ENCODE measurements at regions not wholly inside any gene's neighbourhood (a gene's known extent, or its start where the extent isn't known, plus 50 kb on each side); places are given as distances from the start of the nearest gene placed in this dataset.

GRCh38 chr3:72451841-72452240 is 396.4 kb downstream of the SHQ1 start:
- H3K4me1 Mint-ChIP-seq (ENCODE audit: low read depth, unreplicated experiment), result peaks cover 2% of the 10 kb centered on the region
- Histone ChIP-seq H3K27me3 (ENCODE audit: insufficient read depth, low read length) (peaks cover 25% of the 10 kb centered on the region), H4K20me1 (ENCODE audit: insufficient read depth, low read length) (no peaks in the 10 kb centered on the region), H3K4me1 (ENCODE audit: insufficient read depth, low read length) (peaks cover 13% of the 10 kb centered on the region), H3K9me3 (ENCODE audit: insufficient read depth, low read depth, low read length) (no peaks in the 10 kb centered on the region), H3K4me2 (ENCODE audit: low read length) (no peak overlapping the region), H3K4me3 (ENCODE audit: insufficient read depth, low read depth, low read length) (no peak overlapping the region), H2AFZ (ENCODE audit: low read depth, low read length) (no peak overlapping the region), H3K36me3 (ENCODE audit: insufficient read depth, low read length) (no peaks in the 10 kb centered on the region), H3K9ac (ENCODE audit: low read length) (no peak overlapping the region), H3K79me2 (ENCODE audit: insufficient read depth, low read length) (no peaks in the 10 kb centered on the region), H3K27ac (ENCODE audit: low read depth, low read length) (no peak overlapping the region)
- peaks cover 1% of the 10 kb centered on the region for H3K36me3 Mint-ChIP-seq (ENCODE audit: low read depth, unreplicated experiment)
- H3K9me3 Mint-ChIP-seq (ENCODE audit: unreplicated experiment), result peaks cover 3% of the 10 kb centered on the region
- FAIRE-seq (no peak), DNase-seq (ENCODE audit: low read depth) (no peak)
- TF ChIP-seq EZH2 (IDR thresholded peaks at IDR 0.05; ENCODE audit: insufficient read depth, low read length) (no peak), CTCF (IDR thresholded peaks at IDR 0.05; ENCODE audit: insufficient read depth, low read depth, low read length) (no peak)
- H3K27me3 Mint-ChIP-seq (ENCODE audit: low read depth, unreplicated experiment), result peaks cover 33% of the 10 kb centered on the region
- H3K4me3 Mint-ChIP-seq (ENCODE audit: unreplicated experiment), result no peak overlapping the region
- no peak overlapping the region for H3K27ac Mint-ChIP-seq (ENCODE audit: unreplicated experiment)

- no peaks in the 10 kb centered on the region for H3K9me3 ChIP-seq (ENCODE audit: insufficient read depth, low read depth, low read length)
- no peak overlapping the region for H2AFZ ChIP-seq (ENCODE audit: low read depth, low read length)
- no peak overlapping the region for H3K4me2 ChIP-seq (ENCODE audit: low read length)
- no peak for FAIRE-seq
- Mint-ChIP-seq H3K4me1 (ENCODE audit: low read depth, unreplicated experiment) (peaks cover 3% of the 10 kb centered on the region), H3K36me3 (ENCODE audit: low read depth, unreplicated experiment) (peaks cover 1% of the 10 kb centered on the region), H3K27ac (ENCODE audit: unreplicated experiment) (no peak overlapping the region), H3K27me3 (ENCODE audit: low read depth, unreplicated experiment) (peaks cover 33% of the 10 kb centered on the region), H3K4me3 (ENCODE audit: unreplicated experiment) (no peak overlapping the region), H3K9me3 (ENCODE audit: unreplicated experiment) (peaks cover 3% of the 10 kb centered on the region)
- H3K36me3 ChIP-seq (ENCODE audit: insufficient read depth, low read length), result no peaks in the 10 kb centered on the region
- TF ChIP-seq CTCF (IDR thresholded peaks at IDR 0.05; ENCODE audit: insufficient read depth, low read depth, low read length), result no peak
- no peak overlapping the region for H3K4me3 ChIP-seq (ENCODE audit: insufficient read depth, low read depth, low read length)
- peaks cover 25% of the 10 kb centered on the region for H3K27me3 ChIP-seq (ENCODE audit: insufficient read depth, low read length)
- peak; percentile 32 for DNase-seq (ENCODE audit: low read depth)
- no peak overlapping the region for H3K27ac ChIP-seq (ENCODE audit: low read depth, low read length)
- peaks cover 21% of the 10 kb centered on the region for H3K79me2 ChIP-seq (ENCODE audit: insufficient read depth, low read length)
- peaks cover 13% of the 10 kb centered on the region for H3K4me1 ChIP-seq (ENCODE audit: insufficient read depth, low read length)
- no peak overlapping the region for H3K9ac ChIP-seq (ENCODE audit: low read length)
- peaks cover 21% of the 10 kb centered on the region for H4K20me1 ChIP-seq (ENCODE audit: insufficient read depth, low read length)
Observed at GRCh38 chr3:72449551-72449950, 398.7 kb downstream of the SHQ1 start.

GRCh38 chr3:72448858-72449257 is 399.4 kb downstream of the SHQ1 start:
- peaks cover 28% of the 10 kb centered on the region for H4K20me1 ChIP-seq (ENCODE audit: insufficient read depth, low read length)
- H3K9ac ChIP-seq (ENCODE audit: low read length), result no peak overlapping the region
- no peak overlapping the region for H2AFZ ChIP-seq (ENCODE audit: low read depth, low read length)
- H3K4me1 ChIP-seq (ENCODE audit: insufficient read depth, low read length), result peaks cover 13% of the 10 kb centered on the region
- H3K36me3 ChIP-seq (ENCODE audit: insufficient read depth, low read length), result no peaks in the 10 kb centered on the region
- H3K27me3 ChIP-seq (ENCODE audit: insufficient read depth, low read length), result peaks cover 23% of the 10 kb centered on the region
- no peak overlapping the region for H3K27ac Mint-ChIP-seq (ENCODE audit: unreplicated experiment)
- H3K4me1 Mint-ChIP-seq (ENCODE audit: low read depth, unreplicated experiment), result peaks cover 8% of the 10 kb centered on the region
- no peaks in the 10 kb centered on the region for H3K9me3 ChIP-seq (ENCODE audit: insufficient read depth, low read depth, low read length)
- no peak overlapping the region for H3K4me3 ChIP-seq (ENCODE audit: insufficient read depth, low read depth, low read length)
- no peak for FAIRE-seq
- peak; percentile 25 for DNase-seq (ENCODE audit: low read depth)
- peaks cover 28% of the 10 kb centered on the region for H3K79me2 ChIP-seq (ENCODE audit: insufficient read depth, low read length)
- no peak overlapping the region for H3K27ac ChIP-seq (ENCODE audit: low read depth, low read length)
- TF ChIP-seq CTCF (IDR thresholded peaks at IDR 0.05; ENCODE audit: insufficient read depth, low read depth, low read length) (no peak), EZH2 (IDR thresholded peaks at IDR 0.05; ENCODE audit: insufficient read depth, low read length) (no peak)
- peaks cover 3% of the 10 kb centered on the region for H3K9me3 Mint-ChIP-seq (ENCODE audit: unreplicated experiment)
- peaks cover 1% of the 10 kb centered on the region for H3K36me3 Mint-ChIP-seq (ENCODE audit: low read depth, unreplicated experiment)
- H3K27me3 Mint-ChIP-seq (ENCODE audit: low read depth, unreplicated experiment), result peaks cover 28% of the 10 kb centered on the region
- no peak overlapping the region for H3K4me2 ChIP-seq (ENCODE audit: low read length)
- no peak overlapping the region for H3K4me3 Mint-ChIP-seq (ENCODE audit: unreplicated experiment)

Measured in astrocyte (in vitro differentiated cells and primary cell).